HepG2 (cell line): ENCODE measurements at regions not wholly inside any gene's neighbourhood (a gene's known extent, or its start where the extent isn't known, plus 50 kb on each side); places are given as distances from the start of the nearest gene placed in this dataset.

Experiments used
- ATAC-seq: fragments of 200-7000 bp; cut with Tn5 transposase; 3 replicates; pipeline ENCODE4 v1.9.1; 2020; ENCODE audit warnings: mild to moderate bottlenecking, moderate library complexity
- BruUV-seq: library from RNA; stranded (reverse); fragments of 400-500 nt; replicated peaks from 2 replicates; lab custom pipeline; 2021; lab: Mats Ljungman, UMichigan
- CTCF ChIA-PET: fragments of 300-600 bp; formaldehyde crosslinking; extraction: SDS; loops from one replicate; lab custom pipeline; 2021; ENCODE audit warnings: low total read pairs, inconsistent platforms, low intra/inter-chr PET ratio; lab: Yijun Ruan, JAX
- POLR2A ChIA-PET: fragments of 350-600 bp; sonication (Branson Sonifier 250); formaldehyde crosslinking; loops from one replicate; lab custom pipeline; 2020; ENCODE audit warnings: antibody characterized with exemption, inconsistent platforms; lab: Yijun Ruan, JAX
- DNase-seq: peaks from one replicate; pipeline ENCODE4 v3.0.0-alpha.2; 2015; ENCODE audit warnings: low spot score
- FAIRE-seq: peaks from 3 replicates; lab custom pipeline; 2011; peaks lifted over from hg19 to GRCh38; lab: Jason Lieb, UNC
- H2AFZ ChIP-seq: one replicate; pipeline ENCODE4 v1.6.1; 2011; ENCODE audit warnings: low read length, inconsistent platforms
- H3K27ac ChIP-seq: fragments of 300-600 bp; 3 replicates; pipeline ENCODE4 v1.8.0; 2011; ENCODE audit warnings: mixed run types, mild to moderate bottlenecking, mixed read lengths, low read length, inconsistent platforms; ENCODE audit not compliant: insufficient read depth; ENCODE audit errors: extremely low read length
- H3K27me3 ChIP-seq, 2 experiments: fragments of 200-600 bp in 1 of 2; 2 replicates in 1 of 2; 3 replicates in 1 of 2; pipeline versions ENCODE4 v1.6.0 to v1.8.0; 2011; ENCODE audit warnings: low read length in 2 of 2, mild to moderate bottlenecking in 2 of 2, moderate library complexity in 2 of 2, inconsistent platforms in 1 of 2; ENCODE audit not compliant: insufficient read depth in 2 of 2, control insufficient read depth in 1 of 2
- H3K36me3 ChIP-seq, 2 experiments: fragments of 200-600 bp in 1 of 2; replicated peaks in 1 of 2; 2 replicates in 1 of 2; 3 replicates in 1 of 2; pipeline versions ENCODE4 v1.5.1 to v1.8.0; 2011; ENCODE audit warnings: low read length in 2 of 2, inconsistent platforms in 1 of 2; ENCODE audit not compliant: insufficient read depth in 2 of 2, control insufficient read depth in 1 of 2
- H3K4me1 ChIP-seq: 2 replicates; pipeline ENCODE4 v1.5.1; 2012; ENCODE audit warnings: low read length, inconsistent platforms; ENCODE audit not compliant: insufficient read depth
- H3K4me2 ChIP-seq: 2 replicates; pipeline ENCODE4 v1.6.0; 2011; ENCODE audit warnings: low read depth, low read length, inconsistent platforms
- H3K4me3 ChIP-seq, 3 experiments: fragments of 200-600 bp in 1 of 3; sonication (generic), shearing (Covaris generic) in 1 of 3; replicated peaks in 1 of 3; 2 replicates each; pipeline ENCODE4 v1.5.1; 2011 to 2016; ENCODE audit warnings: low read length in 3 of 3, inconsistent platforms in 2 of 3, low read depth in 2 of 3, mild to moderate bottlenecking in 2 of 3, control low read depth in 1 of 3, mixed read lengths in 1 of 3; ENCODE audit not compliant: insufficient read depth in 1 of 3
- H3K79me2 ChIP-seq: one replicate; pipeline ENCODE4 v1.6.1; 2011; ENCODE audit warnings: low read length, inconsistent platforms; ENCODE audit not compliant: insufficient read depth
- H3K9ac ChIP-seq: 2 replicates; pipeline ENCODE4 v1.6.0; 2011; ENCODE audit warnings: mild to moderate bottlenecking, low read depth, low read length, inconsistent platforms; ENCODE audit not compliant: insufficient read depth
- H3K9me3 ChIP-seq: 2 replicates; pipeline ENCODE4 v1.5.1; 2012; ENCODE audit warnings: mild to moderate bottlenecking, low read length
- H4K20me1 ChIP-seq: 2 replicates; pipeline ENCODE4 v1.6.0; 2011; ENCODE audit warnings: inconsistent platforms, mild to moderate bottlenecking, low read length, moderate library complexity; ENCODE audit not compliant: insufficient read depth
- ATF4 ChIP-seq, 2 experiments: fragments of 450-650 bp in 1 of 2; sonication (generic) in 1 of 2; formaldehyde crosslinking; IDR thresholded peaks; 2 replicates each; pipeline versions ENCODE4 v1.5.0 to v1.8.0; 2020 to 2022; ENCODE audit warnings: mild to moderate bottlenecking in 1 of 2, missing genetic modification reagents in 1 of 2
- FOXK1 ChIP-seq: sonication (generic); formaldehyde crosslinking; IDR thresholded peaks from 2 replicates; pipeline ENCODE4 v1.4.0; 2020; ENCODE audit warnings: low read depth, missing genetic modification reagents, borderline replicate concordance
- PAF1 ChIP-seq: IDR thresholded peaks from 2 replicates; pipeline ENCODE4 v1.6.1; 2016; ENCODE audit warnings: missing genetic modification reagents, missing compliant biosample characterization
- SP4 ChIP-seq: sonication (generic); formaldehyde crosslinking; IDR thresholded peaks from 2 replicates; pipeline ENCODE4 v1.8.1; 2023; ENCODE audit warnings: mild to moderate bottlenecking, missing genetic modification reagents
- SUZ12 ChIP-seq: fragments of 150-350 bp; IDR thresholded peaks from 2 replicates; pipeline ENCODE4 v1.6.1; 2014; ENCODE audit warnings: low read depth, low read length
- ZBTB4 ChIP-seq: sonication (generic); formaldehyde crosslinking; IDR thresholded peaks from 2 replicates; pipeline ENCODE4 v1.4.0; 2020; ENCODE audit warnings: missing genetic modification reagents, mild to moderate bottlenecking, borderline replicate concordance
- ZFYVE20 ChIP-seq: sonication (generic); formaldehyde crosslinking; IDR thresholded peaks from 2 replicates; pipeline ENCODE4 v1.8.0; 2023; ENCODE audit warnings: low read depth, mild to moderate bottlenecking, moderate library complexity, missing genetic modification reagents, borderline replicate concordance
- ZNF121 ChIP-seq: sonication (generic); formaldehyde crosslinking; IDR thresholded peaks from 2 replicates; pipeline ENCODE4 v1.5.0; 2020; ENCODE audit warnings: mild to moderate bottlenecking, missing genetic modification reagents
- WGBS: methylation state at CpG from one replicate; pipeline ENCODE4 v1.1.6; 2017; ENCODE audit warnings: low lambda C conversion rate; 5-methylcytosine and 5-hydroxymethylcytosine counted together
- in situ Hi-C: cut with HindIII; loops from 2 replicates; pipeline ENCODE4 v1.10.0; 2017; ENCODE audit warnings: low pct_unique_long_range_greater_than_20kb; ENCODE audit not compliant: extremely low pct_ligation_motif_present
- intact Hi-C: fragments of 100-400 bp; cut with micrococcal nuclease; formaldehyde crosslinking; loops from one replicate; pipeline ENCODE4 v1.10.0; 2022; ENCODE audit not compliant: unreplicated experiment

- no peak overlapping the region for H3K4me3 ChIP-seq
- no TSS peak for BruUV-seq
- no peaks in the 10 kb centered on the region for H3K4me1 ChIP-seq
- H3K9ac ChIP-seq = no peak overlapping the region
- H2AFZ ChIP-seq = no peak overlapping the region
- CTCF ChIA-PET = no interaction called here
- intact Hi-C loops (no loop called here), in situ Hi-C loops (no loop called here)
- no peaks in the 10 kb centered on the region for H3K79me2 ChIP-seq
- POLR2A ChIA-PET = no interaction called here
- H4K20me1 ChIP-seq = no peaks in the 10 kb centered on the region
- H3K9me3 ChIP-seq = peaks cover 66% of the 10 kb centered on the region
- H3K27ac ChIP-seq = no peak overlapping the region
- no peak overlapping the region for H3K4me2 ChIP-seq
- FAIRE-seq (no peak), ATAC-seq (no peak)
- peaks cover 5 to 31% of the 10 kb centered on the region in 2 experiments; a peak in 4 of 5 replicates for H3K36me3 ChIP-seq
- 96% methylated on average over 6 of the region's 6 CpGs for WGBS
- no peaks in the 10 kb centered on the region; a peak in 1 of 5 replicates for H3K27me3 ChIP-seq
- TF ChIP-seq PAF1 (CRISPR knock-in tag) = no peak
- no peak for TF ChIP-seq ATF4 (CRISPR knock-in tag; IDR thresholded peaks at IDR 0.05)
- no peak for TF ChIP-seq FOXK1 (CRISPR knock-in tag)
- TF ChIP-seq SP4 (CRISPR knock-in tag) = no peak
- no peak for TF ChIP-seq ZNF121
- TF ChIP-seq SUZ12 = no peak
- TF ChIP-seq ZBTB4 (CRISPR knock-in tag) = no peak
- TF ChIP-seq ZFYVE20 (CRISPR knock-in tag) = no peak
- TF ChIP-seq, all 625 proteins: peak for 0
- no peak for DNase-seq
Measured at GRCh38 chr19:27772059-27772458, 1440.9 kb downstream of the UQCRFS1 start.
